Fibroblast of lung (primary cell): ENCODE measurements at regions not wholly inside any gene's neighbourhood (a gene's known extent, or its start where the extent isn't known, plus 50 kb on each side); places are given as distances from the start of the nearest gene placed in this dataset.

Experiments used
- DNase-seq, 2 donors: peaks; one replicate each; pipeline versions ENCODE4 v3.0.0 to v3.0.0-alpha.2; 2010; ENCODE audit warnings: low read depth in 2 of 2
- H2AFZ ChIP-seq: 2 replicates; pipeline ENCODE4 v1.5.1; 2012; ENCODE audit warnings: low read length, control low read depth, inconsistent platforms
- H3K27ac ChIP-seq: 2 replicates; pipeline ENCODE4 v1.5.1; 2011; ENCODE audit warnings: low read length, control low read depth; ENCODE audit not compliant: insufficient read depth
- H3K27me3 ChIP-seq: 2 replicates; pipeline ENCODE4 v1.5.1; 2011; ENCODE audit warnings: mild to moderate bottlenecking, low read length; ENCODE audit not compliant: control insufficient read depth, insufficient read depth
- H3K36me3 ChIP-seq: 2 replicates; pipeline ENCODE4 v1.5.1; 2011; ENCODE audit warnings: low read length; ENCODE audit not compliant: control insufficient read depth, insufficient read depth
- H3K4me1 ChIP-seq: 2 replicates; pipeline ENCODE4 v1.5.1; 2011; ENCODE audit warnings: low read length; ENCODE audit not compliant: control insufficient read depth, insufficient read depth; ENCODE audit errors: extremely low read depth
- H3K4me2 ChIP-seq: 2 replicates; pipeline ENCODE4 v1.5.1; 2011; ENCODE audit warnings: low read length, control low read depth; ENCODE audit not compliant: insufficient read depth; ENCODE audit errors: extremely low read depth
- H3K4me3 ChIP-seq, 4 experiments: fragments of 200-600 bp in 1 of 4; sonication (generic) in 1 of 4; replicated peaks in 1 of 4; 2 replicates each; pipeline ENCODE4 v1.5.1; 2011 to 2016; ENCODE audit warnings: low read length in 4 of 4, low read depth in 3 of 4, mild to moderate bottlenecking in 3 of 4, control low read depth in 2 of 4, inconsistent platforms in 1 of 4, mixed read lengths in 1 of 4; ENCODE audit not compliant: insufficient read depth in 1 of 4; ENCODE audit errors: control extremely low read depth in 1 of 4
- H3K79me2 ChIP-seq: 2 replicates; pipeline ENCODE4 v1.5.1; 2012; ENCODE audit warnings: mild to moderate bottlenecking, low read length, inconsistent platforms; ENCODE audit not compliant: control insufficient read depth, insufficient read depth
- H3K9ac ChIP-seq: 2 replicates; pipeline ENCODE4 v1.5.1; 2011; ENCODE audit warnings: mild to moderate bottlenecking, low read length, control low read depth; ENCODE audit not compliant: insufficient read depth
- H3K9me3 ChIP-seq: 2 replicates; pipeline ENCODE4 v1.5.1; 2012; ENCODE audit warnings: low read depth, low read length; ENCODE audit not compliant: control insufficient read depth, insufficient read depth
- H4K20me1 ChIP-seq: 2 replicates; pipeline ENCODE4 v1.5.1; 2011; ENCODE audit warnings: low read length; ENCODE audit not compliant: control insufficient read depth, insufficient read depth; ENCODE audit errors: extremely low read depth
- EZH2 ChIP-seq: IDR thresholded peaks from 2 replicates; pipeline ENCODE4 v1.5.1; 2012; ENCODE audit warnings: low read length, control low read depth, mild to moderate bottlenecking; ENCODE audit errors: missing control alignments
- TF ChIP-seq, protein P1 (sequence below), 2 donors: IDR thresholded peaks in 1 of 2; conservative IDR thresholded peaks in 1 of 2; 1 replicate in 1 of 2; 2 replicates in 1 of 2; pipeline ENCODE4 v1.5.1; 2011 to 2012; ENCODE audit warnings: low read length in 2 of 2, control low read depth in 1 of 2, inconsistent platforms in 1 of 2, low read depth in 1 of 2, mild to moderate bottlenecking in 1 of 2

DNA sequence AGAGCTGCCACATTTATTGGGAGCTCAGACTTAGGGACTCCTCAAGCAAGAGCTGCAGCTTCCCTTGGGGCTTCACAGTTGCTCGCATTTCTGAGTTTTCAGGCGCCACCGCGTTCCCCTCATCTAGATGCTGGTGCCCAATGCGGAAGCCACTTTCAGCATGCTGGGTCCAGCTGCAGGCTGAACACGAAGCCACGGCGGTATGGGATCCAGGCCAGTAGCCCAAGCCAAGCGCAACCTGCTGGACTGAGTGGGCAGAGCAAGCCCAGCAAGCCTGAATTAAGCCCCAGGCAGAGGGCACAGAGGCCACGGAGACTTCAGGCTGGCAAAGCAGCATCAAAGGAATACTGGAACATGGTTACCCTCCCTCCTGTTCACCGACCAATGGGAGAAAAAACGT lies 391.5 kb downstream of the HTR1A start:
- Histone ChIP-seq H3K27ac (no peak overlapping the region), H3K36me3 (no peaks in the 10 kb centered on the region), H3K4me3 (no peak overlapping the region), H3K27me3 (no peaks in the 10 kb centered on the region), H4K20me1 (no peaks in the 10 kb centered on the region), H3K9me3 (no peaks in the 10 kb centered on the region), H3K9ac (no peak overlapping the region), H2AFZ (no peak overlapping the region), H3K79me2 (no peaks in the 10 kb centered on the region), H3K4me1 (no peaks in the 10 kb centered on the region), H3K4me2 (no peak overlapping the region)
- DNase-seq: no peak
- no peak for TF ChIP-seq EZH2
- TF ChIP-seq, protein P1, sequence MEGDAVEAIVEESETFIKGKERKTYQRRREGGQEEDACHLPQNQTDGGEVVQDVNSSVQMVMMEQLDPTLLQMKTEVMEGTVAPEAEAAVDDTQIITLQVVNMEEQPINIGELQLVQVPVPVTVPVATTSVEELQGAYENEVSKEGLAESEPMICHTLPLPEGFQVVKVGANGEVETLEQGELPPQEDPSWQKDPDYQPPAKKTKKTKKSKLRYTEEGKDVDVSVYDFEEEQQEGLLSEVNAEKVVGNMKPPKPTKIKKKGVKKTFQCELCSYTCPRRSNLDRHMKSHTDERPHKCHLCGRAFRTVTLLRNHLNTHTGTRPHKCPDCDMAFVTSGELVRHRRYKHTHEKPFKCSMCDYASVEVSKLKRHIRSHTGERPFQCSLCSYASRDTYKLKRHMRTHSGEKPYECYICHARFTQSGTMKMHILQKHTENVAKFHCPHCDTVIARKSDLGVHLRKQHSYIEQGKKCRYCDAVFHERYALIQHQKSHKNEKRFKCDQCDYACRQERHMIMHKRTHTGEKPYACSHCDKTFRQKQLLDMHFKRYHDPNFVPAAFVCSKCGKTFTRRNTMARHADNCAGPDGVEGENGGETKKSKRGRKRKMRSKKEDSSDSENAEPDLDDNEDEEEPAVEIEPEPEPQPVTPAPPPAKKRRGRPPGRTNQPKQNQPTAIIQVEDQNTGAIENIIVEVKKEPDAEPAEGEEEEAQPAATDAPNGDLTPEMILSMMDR (conservative IDR thresholded peaks at IDR 0.05 in 1 of 2, IDR thresholded peaks at IDR 0.05 in 1 of 2; ENCODE audit: low read depth in 1 of 2, low read length in 2 of 2): no peak

DNA sequence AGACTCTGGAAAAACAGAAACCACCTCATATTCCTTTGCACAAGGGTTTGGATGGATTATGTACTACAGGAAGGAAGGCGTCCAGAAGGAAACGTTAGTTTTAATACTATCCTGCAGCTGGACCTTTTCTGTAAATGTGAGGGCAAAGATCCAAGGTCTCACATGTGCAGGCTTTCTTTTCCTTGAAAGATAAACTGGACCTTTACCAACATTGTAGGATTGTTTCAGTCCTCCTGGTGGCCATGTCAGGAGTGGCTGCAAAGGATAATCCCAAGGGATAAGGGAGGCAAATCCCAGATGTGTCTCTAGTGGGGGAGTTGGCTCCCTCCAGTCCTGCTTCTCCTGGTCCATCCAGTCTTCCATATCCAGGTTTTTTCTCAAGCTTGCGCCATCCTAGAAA lies 397.5 kb downstream of the HTR1A start:
- no peak for TF ChIP-seq EZH2
- TF ChIP-seq, protein P1 (conservative IDR thresholded peaks at IDR 0.05 in 1 of 2, IDR thresholded peaks at IDR 0.05 in 1 of 2; ENCODE audit: low read depth in 1 of 2, low read length in 2 of 2): no peak
- Histone ChIP-seq H3K27ac (no peak overlapping the region), H3K4me1 (no peaks in the 10 kb centered on the region), H3K4me2 (no peak overlapping the region), H3K79me2 (no peaks in the 10 kb centered on the region), H2AFZ (no peak overlapping the region), H3K36me3 (no peaks in the 10 kb centered on the region), H3K27me3 (no peaks in the 10 kb centered on the region), H3K4me3 (no peak overlapping the region), H4K20me1 (no peaks in the 10 kb centered on the region), H3K9ac (no peak overlapping the region), H3K9me3 (no peaks in the 10 kb centered on the region)
- no peak for DNase-seq

DNA sequence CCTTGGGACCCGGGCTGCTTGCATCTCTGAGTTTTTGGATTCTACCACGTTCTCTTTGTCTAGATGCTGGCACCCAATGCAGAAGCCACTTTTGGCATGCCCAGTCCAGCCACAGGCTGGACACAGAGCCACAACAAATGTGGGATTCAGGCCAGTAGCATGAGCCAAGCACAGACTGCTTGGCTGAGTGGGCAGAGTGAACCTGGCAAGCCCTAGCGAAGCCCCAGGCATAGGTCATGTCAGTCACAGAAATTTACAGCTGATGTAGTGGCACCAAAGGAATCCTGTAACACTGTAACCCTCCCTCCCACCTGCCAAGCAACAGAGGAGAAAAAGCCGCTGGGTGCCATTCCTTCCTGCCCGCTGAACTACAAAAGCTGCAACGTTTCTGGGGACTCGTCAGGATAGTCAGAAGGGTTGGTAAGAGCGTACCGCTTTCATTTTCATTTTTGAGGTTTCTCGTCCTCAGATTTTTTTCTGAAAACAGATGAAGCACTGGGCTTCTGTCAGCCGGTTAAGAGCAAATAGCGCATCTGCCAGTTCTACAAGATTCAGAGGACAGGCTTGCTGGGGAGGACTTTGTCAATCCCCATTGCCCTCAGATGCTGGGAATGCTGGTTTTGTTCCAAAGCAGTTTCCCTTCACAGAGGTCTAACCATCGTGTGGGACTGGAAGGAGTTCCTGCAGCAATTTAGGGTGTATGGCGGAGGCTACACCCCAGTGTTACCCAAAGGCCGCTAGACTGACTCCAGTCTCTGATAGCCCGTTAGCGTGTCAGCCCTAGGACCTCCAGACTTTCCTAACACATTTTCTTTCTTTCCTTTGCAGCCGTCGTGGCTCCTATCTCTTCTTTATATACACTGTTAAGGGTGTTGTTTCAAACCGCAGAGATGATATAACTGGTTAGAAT lies 399.0 kb downstream of the HTR1A start:
- Histone ChIP-seq H3K4me2 (no peak overlapping the region), H3K27me3 (no peaks in the 10 kb centered on the region), H4K20me1 (no peaks in the 10 kb centered on the region), H3K4me3 (no peak overlapping the region), H3K9ac (no peak overlapping the region), H2AFZ (no peak overlapping the region), H3K36me3 (no peaks in the 10 kb centered on the region), H3K27ac (no peak overlapping the region), H3K9me3 (no peaks in the 10 kb centered on the region), H3K4me1 (no peaks in the 10 kb centered on the region), H3K79me2 (no peaks in the 10 kb centered on the region)
- TF ChIP-seq, protein P1 (conservative IDR thresholded peaks at IDR 0.05 in 1 of 2, IDR thresholded peaks at IDR 0.05 in 1 of 2; ENCODE audit: low read depth in 1 of 2, low read length in 2 of 2): no peak
- no peak for DNase-seq
